HCT116 (cell line): ENCODE measurements at regions not wholly inside any gene's neighbourhood (a gene's known extent, or its start where the extent isn't known, plus 50 kb on each side); places are given as distances from the start of the nearest gene placed in this dataset.

Source experiments
- ATAC-seq: fragments of 200-7000 bp; cut with Tn5 transposase; 2 replicates; pipeline ENCODE4 v1.9.1; 2020; ENCODE audit warnings: mild to moderate bottlenecking, moderate library complexity
- BruUV-seq: library from RNA; stranded (reverse); fragments of 400-500 nt; replicated peaks from 2 replicates; lab custom pipeline; 2021; lab: Mats Ljungman, UMichigan
- CTCF ChIA-PET: fragments of 300-600 bp; sonication (Branson Sonifier 250); formaldehyde crosslinking; loops from one replicate; lab custom pipeline; 2021; ENCODE audit warnings: antibody characterized with exemption; lab: Charles Lee
- POLR2A ChIA-PET: fragments of 300-600, 350-600 bp; sonication (Branson Sonifier 250); formaldehyde crosslinking; loops from one replicate; lab custom pipeline; 2021; ENCODE audit warnings: antibody characterized with exemption; lab: Charles Lee
- RAD21 ChIA-PET, 2 experiments: fragments of 300-600 bp; sonication (Branson Sonifier 250); formaldehyde crosslinking; loops; one replicate each; lab custom pipeline; 2023; ENCODE audit warnings: low total read pairs in 2 of 2; ENCODE audit not compliant: uncharacterized antibody in 2 of 2, unreplicated experiment in 2 of 2, low non-redundant PET in 1 of 2; lab: Charles Lee
- DNase-seq: peaks from one replicate; pipeline ENCODE4 v3.0.0-alpha.2; 2010; ENCODE audit warnings: low read depth, low spot score
- H2AFZ ChIP-seq: fragments of 200-600 bp; shearing (Covaris generic), sonication (generic); 2 replicates; pipeline ENCODE4 v1.6.1; 2017; ENCODE audit warnings: low read depth, mixed run types, mixed read lengths, antibody characterized with exemption, low read length; ENCODE audit not compliant: poor library complexity, severe bottlenecking
- H3K27ac ChIP-seq: 2 replicates; pipeline ENCODE4 v1.5.1; 2012; ENCODE audit warnings: low read depth, low read length
- H3K27me3 ChIP-seq: fragments of 200-600 bp; sonication (generic); 2 replicates; pipeline ENCODE4 v1.6.1; 2016; ENCODE audit warnings: mixed run types, low read length, mixed read lengths; ENCODE audit not compliant: insufficient read depth
- H3K36me3 ChIP-seq, 2 experiments: fragments of 200-500 bp in 1 of 2; fragments of 200-600 bp in 1 of 2; sonication (Bioruptor generic) in 1 of 2; sonication (generic) in 1 of 2; 2 replicates each; pipeline versions ENCODE4 v1.5.1 to v1.6.1; 2014 to 2016; ENCODE audit warnings: low read length in 2 of 2, inconsistent platforms in 1 of 2, mixed read lengths in 1 of 2, mixed run types in 1 of 2; ENCODE audit not compliant: insufficient read depth in 2 of 2, control insufficient read depth in 1 of 2
- H3K4me1 ChIP-seq, 2 experiments: fragments of 200-600 bp in 1 of 2; sonication (generic) in 1 of 2; 2 replicates each; pipeline versions ENCODE4 v1.5.1 to v1.6.1; 2012 to 2017; ENCODE audit warnings: low read length in 2 of 2, inconsistent platforms in 1 of 2, mild to moderate bottlenecking in 1 of 2, mixed read lengths in 1 of 2, mixed run types in 1 of 2, moderate library complexity in 1 of 2; ENCODE audit not compliant: insufficient read depth in 2 of 2, control insufficient read depth in 1 of 2
- H3K4me2 ChIP-seq: fragments of 200-600 bp; sonication (generic); 2 replicates; pipeline ENCODE4 v1.6.1; 2017; ENCODE audit warnings: mixed run types, low read length, mixed read lengths
- H3K4me3 ChIP-seq, 2 experiments: fragments of 200-600 bp in 1 of 2; sonication (generic) in 1 of 2; replicated peaks in 1 of 2; 2 replicates each; pipeline ENCODE4 v1.5.1; 2011 to 2016; ENCODE audit warnings: low read length in 2 of 2, control low read depth in 1 of 2, low read depth in 1 of 2, mild to moderate bottlenecking in 1 of 2, mixed read lengths in 1 of 2, mixed run types in 1 of 2
- H3K79me2 ChIP-seq: fragments of 200-600 bp; sonication (generic); 2 replicates; pipeline ENCODE4 v1.6.1; 2017; ENCODE audit warnings: mild to moderate bottlenecking, mixed run types, low read length, moderate library complexity, mixed read lengths; ENCODE audit not compliant: insufficient read depth
- H3K9ac ChIP-seq: fragments of 200-600 bp; sonication (generic); 2 replicates; pipeline ENCODE4 v1.6.1; 2016; ENCODE audit warnings: low read length, mixed read lengths
- H3K9me2 ChIP-seq: fragments of 200-600 bp; sonication (generic), shearing (Covaris generic); 2 replicates; pipeline ENCODE4 v1.6.1; 2017; ENCODE audit warnings: mixed run types, mild to moderate bottlenecking, moderate library complexity; ENCODE audit not compliant: insufficient read depth
- H3K9me3 ChIP-seq, 2 experiments: fragments of 200-500 bp in 1 of 2; fragments of 200-600 bp in 1 of 2; sonication (Bioruptor generic) in 1 of 2; sonication (generic) in 1 of 2; 2 replicates each; pipeline ENCODE4 v1.6.1; 2014 to 2017; ENCODE audit warnings: low read length in 2 of 2, mixed read lengths in 2 of 2, inconsistent platforms in 1 of 2, low read depth in 1 of 2, mild to moderate bottlenecking in 1 of 2, mixed run types in 1 of 2, moderate library complexity in 1 of 2; ENCODE audit not compliant: control insufficient read depth in 1 of 2, insufficient read depth in 1 of 2
- H4K20me1 ChIP-seq: fragments of 200-600 bp; sonication (generic), shearing (Covaris generic); 2 replicates; pipeline ENCODE4 v1.6.1; 2017; ENCODE audit warnings: mixed run types, mild to moderate bottlenecking, moderate library complexity; ENCODE audit not compliant: insufficient read depth
- CBX3 ChIP-seq: IDR thresholded peaks from 2 replicates; pipeline ENCODE4 v1.6.1; 2012; ENCODE audit warnings: low read depth
- ELF1 ChIP-seq: IDR thresholded peaks from 2 replicates; pipeline ENCODE4 v1.6.1; 2012; ENCODE audit warnings: low read depth, borderline replicate concordance
- EZH2 ChIP-seq: fragments of 200-600 bp; sonication (generic); IDR thresholded peaks from 2 replicates; pipeline ENCODE4 v1.6.1; 2017; ENCODE audit warnings: antibody characterized with exemption, mixed run types
- EZH2phosphoT487 ChIP-seq: fragments of 200-600 bp; IDR thresholded peaks from 2 replicates; pipeline ENCODE4 v1.6.1; 2018; ENCODE audit warnings: antibody characterized with exemption, borderline replicate concordance
- FOSL1 ChIP-seq: IDR thresholded peaks from 2 replicates; pipeline ENCODE4 v1.6.1; 2012; ENCODE audit warnings: low read depth
- MAX ChIP-seq: IDR thresholded peaks from 2 replicates; pipeline ENCODE4 v1.6.1; 2012
- POLR2AphosphoS5 ChIP-seq: IDR thresholded peaks from 2 replicates; pipeline ENCODE4 v1.6.1; 2011; ENCODE audit warnings: mild to moderate bottlenecking, low read depth, low read length, moderate library complexity
- RAD21 ChIP-seq: IDR thresholded peaks from 2 replicates; pipeline ENCODE4 v1.6.1; 2012; ENCODE audit warnings: low read depth, mild to moderate bottlenecking
- REST ChIP-seq: IDR thresholded peaks from 2 replicates; pipeline ENCODE4 v1.6.1; 2012; ENCODE audit warnings: low read depth
- SIN3A ChIP-seq: IDR thresholded peaks from 2 replicates; pipeline ENCODE4 v1.6.1; 2012; ENCODE audit warnings: low read depth
- SRF ChIP-seq: IDR thresholded peaks from 2 replicates; pipeline ENCODE4 v1.6.1; 2012; ENCODE audit warnings: low read depth
- TCF7L2 ChIP-seq: IDR thresholded peaks from 2 replicates; pipeline ENCODE4 v1.7.0; 2011; ENCODE audit warnings: borderline replicate concordance, inconsistent platforms; ENCODE audit not compliant: insufficient read depth, insufficient read length; ENCODE audit errors: extremely low read depth
- YY1 ChIP-seq: IDR thresholded peaks from 2 replicates; pipeline ENCODE4 v1.6.1; 2011; ENCODE audit warnings: low read length, low read depth, moderate library complexity, mild to moderate bottlenecking; ENCODE audit not compliant: insufficient replicate concordance; ENCODE audit errors: extremely low read depth
- ZNF274 ChIP-seq: fragments of 200-500 bp; sonication (Bioruptor generic); IDR thresholded peaks from 2 replicates; pipeline ENCODE4 v1.6.1; 2014; ENCODE audit warnings: mild to moderate bottlenecking, low read depth, low read length, inconsistent platforms
- intact Hi-C: fragments of 100-400 bp; cut with micrococcal nuclease; formaldehyde crosslinking; loops from 2 replicates; pipeline ENCODE4 v1.10.0; 2022

- Histone ChIP-seq H3K79me2 (no peaks in the 10 kb centered on the region), H3K27ac (no peak overlapping the region), H3K9ac (no peak overlapping the region), H3K36me3 (no peaks in the 10 kb centered on the region), H2AFZ (no peak overlapping the region), H4K20me1 (no peaks in the 10 kb centered on the region), H3K9me3 (no peaks in the 10 kb centered on the region), H3K4me1 (no peaks in the 10 kb centered on the region), H3K4me3 (no peak overlapping the region), H3K4me2 (no peak overlapping the region), H3K9me2 (no peaks in the 10 kb centered on the region), H3K27me3 (peaks cover 3% of the 10 kb centered on the region; the same call in 1 of the 2 replicates)
- ATAC-seq (no peak), DNase-seq (no peak)
- no TSS peak for BruUV-seq
- POLR2A ChIA-PET: no interaction called here
- TF ChIP-seq ZNF274: no peak
- no peak for TF ChIP-seq REST
- TF ChIP-seq SRF: no peak
- TF ChIP-seq SIN3A: no peak
- TF ChIP-seq POLR2AphosphoS5: no peak
- intact Hi-C loops: loop anchor here (10.0 kb wide), 1 partner anchor 526 kb away; no protein-coding TSS in a partner anchor
- RAD21 ChIA-PET: no interaction called here
- CTCF ChIA-PET: no interaction called here
Measured at GRCh38 chr6:87921034-87921433, 126.6 kb upstream of the SPACA1 start.

- RAD21 ChIA-PET: no interaction called here
- DNase-seq (no peak), ATAC-seq (no peak)
- Histone ChIP-seq H3K4me3 (no peak overlapping the region), H3K4me1 (no peaks in the 10 kb centered on the region), H3K36me3 (no peaks in the 10 kb centered on the region), H3K9me2 (no peaks in the 10 kb centered on the region), H3K9me3 (no peaks in the 10 kb centered on the region), H4K20me1 (no peaks in the 10 kb centered on the region), H3K9ac (no peak overlapping the region), H3K4me2 (no peak overlapping the region), H3K27ac (no peak overlapping the region), H3K27me3 (peaks cover 3% of the 10 kb centered on the region; the same call in 1 of the 2 replicates), H3K79me2 (no peaks in the 10 kb centered on the region), H2AFZ (no peak overlapping the region)
- intact Hi-C loops: loop anchor here (10.0 kb wide), 1 partner anchor 525 kb away; no protein-coding TSS in a partner anchor
- no TSS peak for BruUV-seq
- CTCF ChIA-PET: no interaction called here
- POLR2A ChIA-PET: no interaction called here
- TF ChIP-seq EZH2phosphoT487: no peak
- no peak for TF ChIP-seq MAX
- no peak for TF ChIP-seq YY1
- TF ChIP-seq ZNF274: no peak
- TF ChIP-seq RAD21: no peak
- TF ChIP-seq EZH2: no peak
- no peak for TF ChIP-seq POLR2AphosphoS5
- no peak for TF ChIP-seq CBX3
- no peak for TF ChIP-seq FOSL1
- no peak for TF ChIP-seq ELF1
- no peak for TF ChIP-seq TCF7L2
Measured at GRCh38 chr6:87920245-87920644, 127.4 kb upstream of the SPACA1 start.
